ENCODE measurements at regions not wholly inside any gene's neighbourhood (a gene's known extent, or its start where the extent isn't known, plus 50 kb on each side); places are given as distances from the start of the nearest gene placed in this dataset.

DNA sequence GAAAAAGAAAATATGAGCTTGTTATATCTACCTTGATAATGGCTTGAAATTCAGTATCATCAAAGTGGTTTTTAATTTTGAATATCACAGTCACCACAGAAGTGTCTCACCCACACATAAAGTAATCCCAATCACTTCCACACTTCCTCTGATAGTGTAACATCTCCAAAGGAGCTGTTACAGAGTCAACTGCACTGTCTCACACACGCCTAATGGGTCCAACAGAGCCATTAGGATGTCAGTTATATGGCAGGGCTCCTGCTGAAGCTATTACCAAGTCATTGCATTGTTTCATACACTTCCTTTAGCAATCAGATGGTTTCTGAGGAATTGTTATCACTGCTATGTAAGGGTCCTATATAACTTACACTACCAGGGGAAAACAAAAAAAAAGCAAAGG is 432.1 kb upstream of the TEX13C start:
- TF ChIP-seq, protein P1, sequence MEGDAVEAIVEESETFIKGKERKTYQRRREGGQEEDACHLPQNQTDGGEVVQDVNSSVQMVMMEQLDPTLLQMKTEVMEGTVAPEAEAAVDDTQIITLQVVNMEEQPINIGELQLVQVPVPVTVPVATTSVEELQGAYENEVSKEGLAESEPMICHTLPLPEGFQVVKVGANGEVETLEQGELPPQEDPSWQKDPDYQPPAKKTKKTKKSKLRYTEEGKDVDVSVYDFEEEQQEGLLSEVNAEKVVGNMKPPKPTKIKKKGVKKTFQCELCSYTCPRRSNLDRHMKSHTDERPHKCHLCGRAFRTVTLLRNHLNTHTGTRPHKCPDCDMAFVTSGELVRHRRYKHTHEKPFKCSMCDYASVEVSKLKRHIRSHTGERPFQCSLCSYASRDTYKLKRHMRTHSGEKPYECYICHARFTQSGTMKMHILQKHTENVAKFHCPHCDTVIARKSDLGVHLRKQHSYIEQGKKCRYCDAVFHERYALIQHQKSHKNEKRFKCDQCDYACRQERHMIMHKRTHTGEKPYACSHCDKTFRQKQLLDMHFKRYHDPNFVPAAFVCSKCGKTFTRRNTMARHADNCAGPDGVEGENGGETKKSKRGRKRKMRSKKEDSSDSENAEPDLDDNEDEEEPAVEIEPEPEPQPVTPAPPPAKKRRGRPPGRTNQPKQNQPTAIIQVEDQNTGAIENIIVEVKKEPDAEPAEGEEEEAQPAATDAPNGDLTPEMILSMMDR (optimal IDR thresholded peaks at IDR 0.05 in 1 of 3, IDR thresholded peaks at IDR 0.05 in 1 of 3, conservative IDR thresholded peaks at IDR 0.05 in 1 of 3; ENCODE audit: extremely low read depth in 1 of 3, insufficient read depth in 2 of 3, low read length in 3 of 3) = no peak
- TF ChIP-seq EZH2 (IDR thresholded peaks at IDR 0.05; ENCODE audit: low read length) = no peak
